SK-N-DZ (cell line): ENCODE measurements at regions not wholly inside any gene's neighbourhood (a gene's known extent, or its start where the extent isn't known, plus 50 kb on each side); places are given as distances from the start of the nearest gene placed in this dataset.

Experiments used
- DNase-seq: peaks from one replicate; pipeline ENCODE4 v3.0.0-alpha.2; 2015; ENCODE audit warnings: low spot score

DNA sequence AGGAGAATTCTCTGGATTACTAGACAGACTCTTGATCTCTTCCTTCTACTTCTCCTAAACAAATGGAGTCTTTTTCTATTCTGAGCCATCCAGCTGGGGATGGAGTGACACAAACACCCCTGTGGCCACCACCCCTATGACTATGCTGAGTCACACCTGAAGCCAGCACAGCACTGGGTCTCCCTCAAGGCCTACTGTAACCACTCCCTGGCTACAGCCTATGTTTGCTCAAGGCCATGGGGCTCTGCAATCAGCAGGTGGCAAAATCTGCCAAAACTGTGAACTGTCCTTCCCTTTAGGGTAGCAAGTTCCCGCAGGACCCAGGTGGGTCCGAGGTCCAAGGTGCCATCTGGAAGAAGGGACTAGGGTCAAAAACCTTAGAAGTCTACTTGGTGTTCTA lies 132.3 kb downstream of the TINAG start:
- no peak for DNase-seq

DNA sequence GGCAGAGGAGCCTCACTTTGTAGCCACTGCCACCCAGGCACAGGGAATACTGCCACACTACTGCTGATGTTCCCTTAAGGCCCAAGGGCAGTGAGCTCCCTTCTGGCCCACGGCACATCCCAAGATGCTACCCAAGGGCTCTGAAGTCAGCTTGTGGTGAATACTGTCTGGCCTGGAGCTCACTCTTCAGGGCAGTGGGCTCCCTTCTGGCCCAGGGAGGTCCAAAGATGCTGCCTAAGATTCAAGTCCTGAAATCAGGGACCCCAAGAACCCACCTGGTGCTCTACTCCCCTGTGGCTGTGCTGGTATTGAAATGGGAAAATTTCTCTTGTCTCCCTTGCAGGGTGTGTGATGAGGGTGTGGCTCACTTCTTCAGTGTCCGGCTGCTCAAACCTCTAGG lies 132.8 kb downstream of the TINAG start:
- DNase-seq, result no peak

DNA sequence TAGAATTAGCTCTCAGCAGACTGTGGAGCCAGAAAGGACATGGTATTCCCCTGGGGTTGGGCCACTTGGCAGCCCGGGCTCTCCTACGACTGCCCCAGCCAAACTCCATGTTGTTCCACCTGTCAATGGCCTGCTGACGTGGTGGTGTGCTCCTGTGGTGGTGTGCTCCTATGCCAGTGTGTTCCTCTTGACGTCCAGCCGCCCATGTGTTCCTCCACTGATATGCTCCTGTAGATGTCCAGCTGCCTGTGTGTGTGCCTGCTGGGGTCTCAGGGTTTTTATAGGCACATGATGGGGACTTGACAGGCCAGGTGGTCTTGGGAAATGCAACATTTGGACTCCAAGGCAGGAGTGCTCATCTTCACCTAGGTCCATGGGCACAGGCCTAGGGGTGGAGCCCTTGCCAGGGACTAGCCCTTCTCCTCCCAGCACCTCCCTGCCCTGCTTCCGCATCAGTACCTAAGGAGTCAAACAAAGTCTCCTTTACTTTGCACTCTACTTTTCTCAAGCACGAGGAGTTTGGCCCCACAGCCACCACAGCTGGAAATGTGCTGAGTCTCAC lies 133.5 kb downstream of the TINAG start:
- DNase-seq, result no peak

DNA sequence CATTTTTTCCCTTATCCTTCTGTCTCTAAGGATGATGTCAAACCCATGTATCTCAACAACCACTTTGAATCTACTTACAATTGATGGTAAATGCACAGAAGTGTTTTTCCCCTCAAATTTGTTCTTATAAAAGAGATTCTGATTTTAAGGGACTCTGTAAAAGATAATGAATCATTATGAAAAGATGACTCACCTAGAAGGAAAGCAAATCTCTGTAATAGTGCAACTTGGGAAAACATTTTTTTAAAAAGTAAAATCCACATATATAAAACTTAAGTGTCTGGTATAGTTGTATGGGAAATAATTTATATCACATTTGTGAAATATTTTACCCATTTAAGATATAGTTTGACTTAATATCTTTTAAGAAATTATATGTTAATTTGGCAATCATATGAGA lies 137.0 kb downstream of the TINAG start:
- no peak for DNase-seq

DNA sequence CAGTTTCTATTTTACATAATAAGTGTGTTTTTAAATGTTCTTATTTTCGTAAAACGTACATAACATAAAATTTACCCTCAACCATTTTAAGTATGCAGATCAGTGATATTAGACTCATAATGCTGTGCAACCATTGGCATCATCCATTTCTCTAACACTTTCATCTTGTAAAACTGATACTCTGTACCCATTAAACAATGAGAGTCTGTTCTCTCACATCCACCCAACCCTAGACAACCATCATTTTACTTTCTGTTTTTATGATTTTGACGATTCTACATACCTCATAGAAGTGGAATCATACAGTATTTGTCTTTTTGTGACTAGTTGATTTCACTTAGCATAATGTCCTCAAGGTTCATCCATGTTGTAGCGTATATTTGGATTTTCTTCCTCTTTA lies 140.4 kb downstream of the TINAG start:
- DNase-seq, result no peak

DNA sequence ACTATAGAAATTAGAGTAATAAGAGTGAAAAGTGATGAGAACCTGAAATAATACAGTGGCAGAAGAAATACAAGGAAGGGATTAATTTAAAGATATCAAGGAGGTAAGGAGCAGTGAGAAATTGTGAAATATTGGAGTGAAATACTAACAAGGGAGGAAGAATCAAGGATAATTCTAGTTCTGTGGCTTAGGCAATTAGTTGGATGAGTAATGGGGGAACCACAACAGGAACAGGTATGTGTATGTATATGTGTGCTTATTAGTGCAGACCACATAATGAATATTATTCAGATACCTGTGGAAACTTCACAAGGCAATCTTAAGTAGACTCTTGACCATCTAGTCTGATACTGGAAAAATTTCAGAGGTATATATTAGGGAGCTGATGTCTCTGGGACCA lies 143.3 kb downstream of the TINAG start:
- DNase-seq, result no peak

DNA sequence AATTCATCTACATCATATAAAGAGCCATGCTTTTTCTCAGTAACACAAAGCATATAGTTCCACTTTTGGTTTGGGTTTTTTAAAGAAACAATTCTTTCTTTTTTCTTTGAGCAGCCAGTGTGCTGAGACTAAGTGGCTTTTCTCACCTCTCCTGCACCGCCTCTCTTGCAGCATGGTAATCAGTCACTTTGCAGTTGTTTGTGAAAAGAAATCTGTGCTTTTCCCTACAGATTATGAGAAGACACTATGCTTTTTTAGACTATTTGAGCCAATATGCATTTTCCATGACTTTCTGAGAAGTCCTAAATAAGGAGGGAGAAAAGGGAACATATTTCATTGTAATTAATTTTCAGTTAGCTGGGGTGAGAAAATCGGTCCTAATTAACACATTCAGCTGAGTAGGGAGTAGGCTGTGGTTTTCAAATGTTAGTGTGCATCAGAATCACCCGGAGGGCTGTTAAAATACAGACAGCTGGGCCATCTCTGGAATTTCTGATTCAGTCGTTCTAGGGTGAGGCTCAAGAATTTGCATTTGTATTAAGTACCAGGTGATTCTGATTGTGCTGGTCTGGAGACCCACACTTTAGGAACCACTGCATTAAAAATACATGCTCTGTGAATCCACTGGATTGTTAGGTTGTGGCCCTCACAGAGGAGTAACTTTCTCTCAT lies 155.2 kb downstream of the TINAG start:
- no peak for DNase-seq

DNA sequence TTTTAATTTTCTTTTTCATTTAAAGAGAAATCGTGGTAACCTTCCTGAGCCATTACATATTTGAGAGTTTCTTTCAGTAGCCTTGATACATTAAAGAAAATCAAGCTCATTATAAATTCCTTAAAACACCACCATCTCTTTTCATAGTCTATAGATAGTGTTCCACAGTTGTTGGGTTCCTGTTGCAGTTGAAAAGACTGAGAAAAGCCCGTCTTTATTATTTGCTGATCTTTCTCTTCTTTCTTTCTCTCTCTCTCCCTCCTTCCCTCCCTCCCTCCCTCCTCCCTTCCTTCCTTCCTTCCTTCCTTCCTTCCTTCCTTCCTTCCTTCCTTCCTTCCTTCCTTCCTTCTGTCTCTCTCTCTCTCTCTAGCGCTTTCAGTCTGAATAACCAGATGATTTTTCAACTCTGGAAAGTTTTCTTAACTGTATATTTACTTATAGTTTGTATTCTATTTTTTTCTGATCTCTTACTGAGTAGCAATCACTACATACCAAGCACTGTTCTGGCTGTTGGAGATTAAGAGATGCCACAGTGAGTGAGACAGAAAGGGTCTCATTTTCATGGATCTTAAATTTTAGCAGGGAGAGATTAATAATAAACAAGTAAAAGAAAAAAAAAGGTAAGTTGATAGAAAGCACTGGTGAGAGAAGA lies 157.5 kb downstream of the TINAG start:
- no peak for DNase-seq

DNA sequence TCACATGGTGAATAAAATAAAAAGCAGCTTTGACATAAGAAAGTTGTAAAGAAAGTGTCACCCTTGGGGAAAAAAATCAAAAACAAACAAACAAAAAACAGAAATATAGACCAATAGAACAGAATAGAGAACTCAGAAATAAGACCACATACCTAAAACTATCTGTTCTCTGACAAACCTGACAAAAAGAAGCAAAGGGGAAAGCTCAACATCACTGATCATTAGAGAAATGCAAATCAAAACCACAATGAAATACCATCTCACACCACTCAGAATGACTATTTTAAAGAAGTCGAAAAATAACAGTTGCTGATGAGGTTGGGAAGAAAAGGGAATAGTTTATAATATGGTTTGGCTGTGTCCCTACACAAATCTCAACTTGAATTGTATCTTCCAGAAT lies 159.1 kb downstream of the TINAG start:
- DNase-seq, result no peak

DNA sequence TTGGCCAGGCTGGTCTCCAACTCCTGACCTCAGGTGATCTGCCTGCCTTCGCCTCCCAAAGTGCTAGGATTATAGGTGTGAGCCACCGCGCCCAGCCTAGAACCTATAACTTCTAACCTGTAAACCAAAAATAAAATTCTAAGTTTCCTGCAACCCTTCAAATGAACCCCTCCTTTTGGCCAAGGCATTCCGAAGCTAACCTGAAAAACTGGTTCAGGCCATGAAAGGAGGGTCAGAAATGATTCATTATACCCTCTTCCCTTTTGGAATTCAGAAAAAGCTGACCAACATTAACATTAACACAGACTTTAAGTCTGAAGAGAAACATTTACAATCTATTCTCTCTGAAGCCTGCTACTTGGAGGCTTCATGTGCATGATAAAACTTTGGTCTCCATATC lies 165.1 kb downstream of the TINAG start:
- no peak for DNase-seq

DNA sequence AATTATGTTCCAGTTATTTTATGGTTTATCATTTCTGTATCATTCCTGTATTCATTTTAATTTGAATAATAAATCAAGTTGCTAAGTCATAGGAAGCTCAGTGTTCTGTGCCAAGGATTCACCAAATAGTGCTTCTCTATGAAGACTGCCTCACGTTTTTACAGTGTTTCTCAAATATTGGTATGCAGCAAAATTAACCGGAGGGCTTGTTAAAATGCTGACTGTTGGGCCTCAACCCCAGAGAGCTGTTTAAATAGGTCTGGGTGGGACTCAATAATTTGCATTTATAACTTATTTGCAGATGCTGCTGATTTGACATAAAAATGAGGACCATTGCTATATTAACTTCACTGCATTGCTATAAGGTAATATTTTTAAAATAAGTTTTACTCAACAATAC lies 166.7 kb downstream of the TINAG start:
- no peak for DNase-seq

DNA sequence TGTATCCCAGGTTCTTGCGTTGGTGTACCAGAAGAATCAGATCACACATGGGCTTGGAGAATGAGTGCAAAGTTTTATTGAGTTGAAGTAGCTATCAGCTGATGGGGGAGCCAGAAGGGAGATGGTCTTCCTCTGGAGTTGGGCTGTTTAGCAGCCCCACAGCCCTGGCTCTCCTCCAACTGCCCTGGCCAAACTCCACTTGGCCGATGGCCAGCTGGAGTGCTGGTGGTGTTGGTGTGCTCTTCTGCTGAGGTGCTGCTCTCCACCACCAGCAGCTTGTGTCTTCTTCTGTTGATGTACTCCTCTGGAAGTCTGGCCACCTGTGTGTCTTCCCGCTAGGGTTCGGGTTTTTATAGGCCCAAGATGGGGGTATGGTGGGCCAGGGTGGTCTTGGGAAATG lies 172.8 kb downstream of the TINAG start:
- DNase-seq, result no peak

DNA sequence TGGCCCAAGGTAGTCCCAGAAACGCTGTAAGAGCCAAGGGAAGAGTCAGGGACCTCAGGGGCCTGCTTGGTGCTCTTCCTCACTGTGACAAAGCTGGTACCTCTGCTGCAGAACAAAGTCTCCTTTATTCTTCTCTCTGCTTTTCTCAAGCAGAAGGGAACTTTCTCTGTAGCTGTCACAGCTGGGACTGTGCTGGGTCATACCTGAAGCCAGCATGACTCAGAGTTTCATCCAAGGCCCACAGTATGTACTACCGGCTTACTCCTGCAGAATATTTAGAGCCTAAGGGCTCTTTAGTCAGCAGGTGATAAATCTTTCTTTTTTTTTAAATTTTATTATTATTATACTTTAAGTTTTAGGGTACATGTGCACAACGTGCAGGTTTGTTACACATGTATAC lies 183.2 kb downstream of the TINAG start:
- DNase-seq, result no peak

DNA sequence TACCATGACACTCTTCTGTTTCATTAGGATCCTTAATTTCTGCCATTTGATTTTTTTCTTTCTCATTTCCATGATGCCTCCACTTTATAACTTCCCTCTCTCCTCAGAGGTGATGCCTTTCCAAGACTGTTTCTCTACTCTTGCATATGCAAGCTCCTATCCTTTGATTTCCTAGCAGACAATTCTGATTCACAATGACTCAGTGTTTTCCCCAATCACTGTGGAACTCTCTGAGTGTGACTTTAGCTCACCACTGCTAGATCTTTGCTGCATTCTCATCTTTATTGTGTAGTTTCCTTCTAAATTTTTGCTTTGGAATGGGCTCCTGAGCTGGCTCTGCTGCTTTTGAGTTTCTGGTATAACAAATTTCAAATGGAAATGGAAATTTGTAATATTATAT lies 184.9 kb downstream of the TINAG start:
- no peak for DNase-seq

DNA sequence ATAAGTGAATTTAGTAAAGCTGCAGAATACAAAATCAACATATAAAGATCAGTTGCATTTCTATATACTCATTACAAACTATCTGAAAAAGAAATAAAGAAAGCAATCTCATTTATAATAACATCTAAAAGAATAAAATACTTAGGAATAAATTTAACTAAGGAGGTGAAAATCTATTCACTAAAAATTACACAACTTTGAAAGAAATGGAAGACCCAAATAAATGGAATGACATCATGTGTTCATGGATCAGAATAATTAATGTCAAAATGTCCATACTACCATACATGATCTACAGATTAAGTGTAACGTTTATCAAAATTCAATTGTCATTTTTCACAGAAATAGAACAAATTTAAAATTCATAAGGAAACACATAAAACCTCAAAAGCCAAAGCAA lies 194.9 kb downstream of the TINAG start:
- DNase-seq, result no peak

DNA sequence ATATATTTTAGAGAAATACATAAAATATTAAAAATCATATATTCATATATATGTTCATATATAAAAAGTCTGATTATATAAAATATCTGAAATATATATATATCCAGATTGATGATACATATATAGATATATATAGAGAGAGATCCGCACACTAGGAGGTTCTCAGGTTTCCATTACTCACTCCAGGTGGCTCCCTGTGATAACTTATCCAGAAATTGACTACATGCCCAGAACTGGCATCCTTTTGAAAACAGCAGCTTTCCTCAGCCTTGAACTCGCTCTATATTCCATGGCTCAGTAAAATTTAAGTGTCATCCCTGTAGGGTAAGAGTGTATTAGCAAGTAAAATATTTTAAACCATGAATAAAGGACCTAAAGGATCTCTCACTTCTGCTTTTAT lies 206.8 kb downstream of the TINAG start:
- no peak for DNase-seq

DNA sequence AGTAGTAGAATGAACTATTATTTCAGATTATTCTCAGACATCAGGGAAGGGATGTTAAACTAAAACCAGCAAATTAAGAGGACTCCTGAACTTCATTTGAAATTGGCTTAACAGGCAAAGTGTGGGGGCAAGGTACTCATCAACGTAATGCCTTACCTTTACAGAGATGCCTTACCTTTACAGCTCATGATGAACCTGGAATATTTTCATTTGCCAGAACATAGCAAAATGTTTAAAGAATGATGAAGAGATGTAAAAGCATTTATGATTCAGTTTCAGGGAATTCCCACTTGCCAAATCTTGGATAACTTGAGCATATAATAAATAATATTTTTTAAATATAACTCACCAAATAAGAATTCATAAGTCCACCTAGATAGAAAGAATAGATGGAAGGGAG lies 207.5 kb downstream of the TINAG start:
- DNase-seq, result no peak

DNA sequence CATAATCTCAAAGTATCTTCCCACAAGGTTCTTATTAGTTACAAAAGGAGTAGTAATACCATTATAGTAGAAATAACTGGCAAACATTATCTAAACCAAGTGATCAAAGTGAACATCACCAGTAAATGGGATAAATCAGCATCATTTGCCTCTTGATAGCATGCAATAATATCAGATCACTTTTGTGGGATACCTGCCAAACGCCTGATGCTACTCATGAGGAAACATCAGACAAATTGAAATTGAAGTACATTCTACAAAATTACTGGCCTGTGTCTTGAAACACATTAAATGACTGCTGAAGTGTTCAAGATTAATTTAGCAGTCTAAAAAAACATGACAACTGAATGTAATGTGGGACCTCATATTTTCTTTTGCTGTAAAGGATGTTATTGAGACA lies 208.1 kb downstream of the TINAG start:
- DNase-seq, result no peak

DNA sequence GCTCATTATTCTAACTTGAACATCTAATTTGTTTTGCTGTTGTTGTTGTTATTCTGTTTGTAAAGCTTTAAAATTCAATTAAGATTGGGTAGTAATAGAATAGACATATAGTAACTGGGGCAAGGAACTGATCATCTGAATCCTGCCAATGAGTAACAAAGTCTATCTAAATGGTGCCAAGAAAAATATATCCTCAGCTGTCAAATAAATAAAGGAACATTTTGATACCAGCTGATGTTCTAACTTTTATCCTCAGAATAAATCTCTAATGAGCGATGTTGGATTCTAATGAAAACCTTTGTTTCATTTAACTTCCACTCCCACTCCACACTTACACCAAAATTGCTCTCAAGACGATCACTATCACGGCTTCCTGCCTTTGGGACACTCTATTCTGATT lies 210.9 kb downstream of the TINAG start:
- DNase-seq, result no peak

DNA sequence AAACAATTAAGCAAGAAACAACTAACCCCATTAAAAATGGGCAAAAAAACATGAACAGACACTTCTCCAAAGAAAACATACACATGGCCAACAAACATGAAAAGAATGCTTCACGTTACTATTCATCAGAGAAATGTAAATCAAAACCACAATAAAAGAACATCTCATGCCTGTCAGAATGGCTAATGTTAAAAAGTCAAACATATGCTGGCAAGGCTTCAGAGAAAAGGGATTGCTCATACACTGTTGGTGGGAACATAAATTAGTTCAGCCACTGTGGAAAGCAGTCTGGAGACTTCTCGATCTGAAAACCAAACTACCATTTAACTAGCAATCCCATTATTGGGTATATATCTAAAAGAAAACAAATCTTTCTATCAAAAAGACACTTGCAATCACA lies 217.5 kb downstream of the TINAG start:
- DNase-seq, result no peak

DNA sequence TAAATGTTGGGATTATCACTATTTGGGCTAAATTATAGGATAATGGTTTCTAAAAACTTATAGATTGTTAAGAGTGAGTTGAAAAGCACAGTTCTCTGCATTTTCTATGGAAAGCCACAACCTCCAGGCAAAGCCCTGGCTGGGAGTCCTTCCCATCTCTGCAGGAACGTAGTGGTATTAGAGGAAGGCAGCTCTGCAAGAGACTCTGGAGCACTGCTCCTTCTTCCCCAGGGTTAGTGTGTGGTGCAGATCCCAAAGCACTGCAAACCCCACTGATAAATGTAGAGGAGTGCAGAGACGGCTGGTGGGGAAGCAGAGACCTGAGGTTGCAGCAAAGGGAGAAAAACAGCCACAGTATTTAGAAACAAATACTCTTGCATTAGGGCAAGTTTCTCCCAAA lies 225.3 kb downstream of the TINAG start:
- no peak for DNase-seq

DNA sequence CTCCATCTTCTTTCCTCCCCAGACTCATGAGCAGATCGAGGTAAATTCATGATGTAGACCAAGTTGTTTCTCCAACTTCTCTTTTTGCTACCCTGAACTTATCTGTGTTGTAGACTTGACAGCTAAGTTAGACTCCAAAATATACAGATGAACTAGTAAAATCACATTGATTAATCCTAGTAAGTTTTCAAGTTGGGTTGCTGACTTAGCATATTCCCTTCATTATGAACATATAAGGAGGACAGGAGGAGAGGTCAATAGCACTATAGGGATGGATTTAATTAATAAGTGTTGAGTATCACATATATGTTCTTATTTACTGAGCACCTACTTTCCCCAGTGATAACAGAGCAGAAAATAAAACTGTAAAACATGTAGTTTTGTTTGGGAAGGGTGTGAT lies 227.3 kb downstream of the TINAG start:
- DNase-seq, result no peak

DNA sequence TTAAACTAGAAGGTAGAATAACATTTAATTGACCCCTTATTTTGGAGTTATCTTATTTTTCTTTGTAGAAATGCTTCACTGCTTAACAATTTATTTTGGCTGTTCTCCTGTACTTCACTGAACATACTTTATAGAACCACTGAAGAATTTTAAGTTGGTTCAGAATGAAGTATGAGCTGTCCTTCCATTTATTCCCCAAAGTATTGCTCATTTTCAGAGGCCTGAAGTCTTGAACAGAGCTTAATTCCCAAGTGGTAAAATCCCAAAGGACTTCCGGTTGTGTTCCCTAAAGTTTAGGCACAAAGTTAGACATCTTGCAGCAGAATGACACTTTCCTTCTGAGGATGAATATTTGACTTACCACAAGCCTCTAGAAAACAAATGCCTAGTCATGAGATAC lies 233.3 kb downstream of the TINAG start:
- DNase-seq, result no peak

DNA sequence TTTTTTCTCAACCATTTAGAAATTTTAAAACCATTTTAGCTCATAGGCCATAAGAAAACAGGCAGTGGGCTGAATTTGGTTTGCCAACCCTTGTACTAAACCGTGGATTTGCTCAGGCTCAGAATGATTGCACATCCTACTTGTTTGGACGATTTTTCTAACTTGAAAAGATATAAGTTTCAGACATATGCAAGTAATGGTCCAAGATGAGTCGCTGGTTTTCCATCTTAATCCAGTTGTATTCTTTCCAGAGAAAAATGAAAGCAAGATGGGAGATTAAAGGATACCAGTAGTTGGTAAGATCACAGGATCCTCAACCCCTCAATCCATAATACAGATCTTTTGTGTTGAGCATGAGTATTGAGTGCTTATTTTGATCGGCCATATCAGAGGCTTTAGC lies 250.9 kb downstream of the TINAG start:
- no peak for DNase-seq
